Neural progenitor cell (in vitro differentiated cells): ENCODE measurements at regions not wholly inside any gene's neighbourhood (a gene's known extent, or its start where the extent isn't known, plus 50 kb on each side); places are given as distances from the start of the nearest gene placed in this dataset.

Source experiments
- DNase-seq: peaks from one replicate; pipeline ENCODE4 v3.0.0-alpha.2; 2016; ENCODE audit warnings: low spot score
- H2AFZ ChIP-seq: fragments of 200-600 bp; sonication (generic); replicated peaks from 2 replicates; pipeline ENCODE4 v1.6.1; 2016; ENCODE audit warnings: antibody characterized with exemption
- H3F3A ChIP-seq: fragments of 200-600 bp; sonication (generic); 2 replicates; pipeline ENCODE4 v1.6.1; 2016; ENCODE audit warnings: antibody characterized with exemption, low read depth
- H3K27ac ChIP-seq: fragments of 200-600 bp; sonication (generic); 2 replicates; pipeline ENCODE4 v1.5.1; 2016; ENCODE audit warnings: mild to moderate bottlenecking
- H3K27me3 ChIP-seq: fragments of 200-600 bp; sonication (generic); 2 replicates; pipeline ENCODE4 v1.6.1; 2016; ENCODE audit warnings: mild to moderate bottlenecking, moderate library complexity
- H3K36me3 ChIP-seq: fragments of 200-600 bp; sonication (generic); 2 replicates; pipeline ENCODE4 v1.5.1; 2016
- H3K4me1 ChIP-seq: fragments of 200-600 bp; sonication (generic); 2 replicates; pipeline ENCODE4 v1.6.1; 2016; ENCODE audit warnings: mixed run types
- H3K4me2 ChIP-seq: fragments of 200-600 bp; sonication (generic); 2 replicates; pipeline ENCODE4 v1.6.1; 2016
- H3K4me3 ChIP-seq: fragments of 200-600 bp; sonication (generic); 2 replicates; pipeline ENCODE4 v1.5.1; 2016
- H3K79me2 ChIP-seq: fragments of 200-600 bp; sonication (generic); 2 replicates; pipeline ENCODE4 v1.6.1; 2016; ENCODE audit warnings: low read depth
- H3K9ac ChIP-seq: fragments of 200-600 bp; sonication (generic); 2 replicates; pipeline ENCODE4 v1.6.1; 2016
- H3K9me3 ChIP-seq: fragments of 200-600 bp; sonication (generic); 2 replicates; pipeline ENCODE4 v1.5.1; 2016; ENCODE audit warnings: low read depth
- H4K20me1 ChIP-seq: fragments of 200-600 bp; sonication (generic); 2 replicates; pipeline ENCODE4 v1.6.1; 2016; ENCODE audit warnings: low read depth
- H3K27ac Mint-ChIP-seq: 3 replicates; pipeline ENCODE4 v1.8.0; 2021; ENCODE audit warnings: mixed read lengths
- H3K27me3 Mint-ChIP-seq: 2 replicates; pipeline ENCODE4 v1.8.0; 2022; ENCODE audit warnings: low read depth, mild to moderate bottlenecking, inconsistent platforms, moderate library complexity, mixed read lengths; ENCODE audit not compliant: insufficient read depth
- H3K36me3 Mint-ChIP-seq: 3 replicates; pipeline ENCODE4 v1.8.0; 2021; ENCODE audit warnings: mixed read lengths
- H3K4me1 Mint-ChIP-seq: 3 replicates; pipeline ENCODE4 v1.8.0; 2021; ENCODE audit warnings: mixed read lengths
- H3K4me3 Mint-ChIP-seq: 3 replicates; pipeline ENCODE4 v1.8.0; 2021; ENCODE audit warnings: mild to moderate bottlenecking, moderate library complexity, mixed read lengths
- H3K9me3 Mint-ChIP-seq: 3 replicates; pipeline ENCODE4 v1.8.0; 2020; ENCODE audit warnings: mixed read lengths
- EZH2 ChIP-seq: fragments of 200-600 bp; sonication (generic); IDR thresholded peaks from 2 replicates; pipeline ENCODE4 v1.6.1; 2017; ENCODE audit warnings: antibody characterized with exemption, mild to moderate bottlenecking, moderate library complexity
- EZH2phosphoT487 ChIP-seq: fragments of 200-600 bp; sonication (generic); IDR thresholded peaks from 2 replicates; pipeline ENCODE4 v1.6.1; 2017; ENCODE audit warnings: antibody characterized with exemption
- TF ChIP-seq, protein P1 (sequence below): fragments of 200-600 bp; sonication (generic); IDR thresholded peaks from 2 replicates; pipeline ENCODE4 v1.5.1; 2017; ENCODE audit warnings: antibody characterized with exemption, mild to moderate bottlenecking

DNA sequence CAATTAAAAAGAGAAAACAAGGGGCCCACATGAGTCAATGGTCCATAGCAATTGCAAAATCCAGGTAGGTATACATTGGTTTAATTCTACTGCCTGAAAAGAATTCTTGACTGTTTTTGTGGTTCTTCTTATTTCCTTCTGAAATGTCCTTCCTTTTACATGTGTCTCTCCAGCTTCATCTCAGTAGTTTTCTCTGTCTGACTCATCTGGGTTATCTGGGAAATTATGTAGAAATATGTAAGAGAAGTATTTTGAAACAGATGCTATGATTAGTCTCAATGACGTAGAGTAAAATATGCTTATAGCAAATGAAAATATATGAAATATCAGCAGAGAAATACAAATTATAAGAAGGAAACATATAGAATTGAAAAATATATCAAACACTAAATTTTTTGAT is 953.2 kb downstream of the BRINP3 start:
- Mint-ChIP-seq H3K36me3 (no peaks in the 10 kb centered on the region), H3K27ac (no peak overlapping the region), H3K27me3 (no peaks in the 10 kb centered on the region), H3K4me3 (no peak overlapping the region), H3K4me1 (no peaks in the 10 kb centered on the region), H3K9me3 (no peaks in the 10 kb centered on the region)
- Histone ChIP-seq H3F3A (no peaks in the 10 kb centered on the region), H3K4me3 (no peak overlapping the region), H2AFZ (no peak overlapping the region), H4K20me1 (no peaks in the 10 kb centered on the region), H3K4me1 (no peaks in the 10 kb centered on the region), H3K4me2 (no peak overlapping the region), H3K36me3 (no peaks in the 10 kb centered on the region), H3K27me3 (no peaks in the 10 kb centered on the region), H3K27ac (no peak overlapping the region), H3K79me2 (no peaks in the 10 kb centered on the region), H3K9ac (no peak overlapping the region), H3K9me3 (no peaks in the 10 kb centered on the region)
- TF ChIP-seq, protein P1, sequence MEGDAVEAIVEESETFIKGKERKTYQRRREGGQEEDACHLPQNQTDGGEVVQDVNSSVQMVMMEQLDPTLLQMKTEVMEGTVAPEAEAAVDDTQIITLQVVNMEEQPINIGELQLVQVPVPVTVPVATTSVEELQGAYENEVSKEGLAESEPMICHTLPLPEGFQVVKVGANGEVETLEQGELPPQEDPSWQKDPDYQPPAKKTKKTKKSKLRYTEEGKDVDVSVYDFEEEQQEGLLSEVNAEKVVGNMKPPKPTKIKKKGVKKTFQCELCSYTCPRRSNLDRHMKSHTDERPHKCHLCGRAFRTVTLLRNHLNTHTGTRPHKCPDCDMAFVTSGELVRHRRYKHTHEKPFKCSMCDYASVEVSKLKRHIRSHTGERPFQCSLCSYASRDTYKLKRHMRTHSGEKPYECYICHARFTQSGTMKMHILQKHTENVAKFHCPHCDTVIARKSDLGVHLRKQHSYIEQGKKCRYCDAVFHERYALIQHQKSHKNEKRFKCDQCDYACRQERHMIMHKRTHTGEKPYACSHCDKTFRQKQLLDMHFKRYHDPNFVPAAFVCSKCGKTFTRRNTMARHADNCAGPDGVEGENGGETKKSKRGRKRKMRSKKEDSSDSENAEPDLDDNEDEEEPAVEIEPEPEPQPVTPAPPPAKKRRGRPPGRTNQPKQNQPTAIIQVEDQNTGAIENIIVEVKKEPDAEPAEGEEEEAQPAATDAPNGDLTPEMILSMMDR, result no peak
- TF ChIP-seq EZH2phosphoT487 (no peak), EZH2 (no peak)
- DNase-seq, result no peak

DNA sequence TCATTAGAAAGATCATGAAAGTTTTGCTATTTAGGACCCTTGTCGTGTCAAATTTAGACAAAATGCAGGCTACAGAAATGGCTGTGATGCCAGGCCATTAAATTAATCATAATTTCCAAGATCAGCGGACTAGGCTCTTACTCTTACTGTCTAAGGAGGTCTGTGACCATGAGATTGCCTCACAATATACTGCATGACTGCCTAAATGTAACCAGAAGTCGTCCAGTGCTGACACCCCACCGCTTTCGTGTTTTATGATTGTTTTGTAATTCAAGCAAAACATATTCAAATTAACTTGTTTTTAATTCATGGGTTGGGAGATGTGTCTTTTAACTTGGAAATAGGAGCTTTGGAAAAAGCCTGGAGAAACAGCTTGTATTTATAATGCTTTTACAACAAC is 947.5 kb downstream of the BRINP3 start:
- Histone ChIP-seq H2AFZ (no peak overlapping the region), H3K79me2 (no peaks in the 10 kb centered on the region), H3F3A (no peaks in the 10 kb centered on the region), H3K9me3 (no peaks in the 10 kb centered on the region), H3K36me3 (no peaks in the 10 kb centered on the region), H3K4me2 (no peak overlapping the region), H3K27ac (no peak overlapping the region), H3K9ac (no peak overlapping the region), H3K27me3 (no peaks in the 10 kb centered on the region), H3K4me3 (no peak overlapping the region), H4K20me1 (no peaks in the 10 kb centered on the region), H3K4me1 (no peaks in the 10 kb centered on the region)
- no peak for TF ChIP-seq EZH2
- no peak for TF ChIP-seq EZH2phosphoT487
- TF ChIP-seq, protein P1, result no peak
- H3K36me3 Mint-ChIP-seq, result no peaks in the 10 kb centered on the region
- no peaks in the 10 kb centered on the region for H3K9me3 Mint-ChIP-seq
- H3K4me1 Mint-ChIP-seq, result no peaks in the 10 kb centered on the region
- no peak overlapping the region for H3K4me3 Mint-ChIP-seq
- no peak for DNase-seq
- H3K27me3 Mint-ChIP-seq, result no peaks in the 10 kb centered on the region
- H3K27ac Mint-ChIP-seq, result no peak overlapping the region

- no peak for TF ChIP-seq EZH2
- TF ChIP-seq EZH2phosphoT487, result no peak
- TF ChIP-seq, protein P1, result no peak
These were observed 939.4 kb downstream of the BRINP3 start for GRCh38 chr1:189538271-189538670.

More at GRCh38 chr1:189538271-189538670, 939.4 kb downstream of the BRINP3 start:
- no peak overlapping the region for H3K27ac Mint-ChIP-seq
- Histone ChIP-seq H3K9ac (no peak overlapping the region), H2AFZ (no peak overlapping the region), H4K20me1 (no peaks in the 10 kb centered on the region), H3K36me3 (no peaks in the 10 kb centered on the region), H3K9me3 (no peaks in the 10 kb centered on the region), H3K79me2 (no peaks in the 10 kb centered on the region), H3K4me1 (no peaks in the 10 kb centered on the region), H3F3A (no peaks in the 10 kb centered on the region), H3K27me3 (no peaks in the 10 kb centered on the region), H3K4me2 (no peak overlapping the region), H3K27ac (no peak overlapping the region), H3K4me3 (no peak overlapping the region)
- DNase-seq, result no peak
- no peaks in the 10 kb centered on the region for H3K36me3 Mint-ChIP-seq
- H3K9me3 Mint-ChIP-seq, result no peaks in the 10 kb centered on the region
- no peaks in the 10 kb centered on the region for H3K27me3 Mint-ChIP-seq
- H3K4me3 Mint-ChIP-seq, result no peak overlapping the region
- no peaks in the 10 kb centered on the region for H3K4me1 Mint-ChIP-seq
